ENCODE measurements at regions not wholly inside any gene's neighbourhood (a gene's known extent, or its start where the extent isn't known, plus 50 kb on each side); places are given as distances from the start of the nearest gene placed in this dataset.

DNA sequence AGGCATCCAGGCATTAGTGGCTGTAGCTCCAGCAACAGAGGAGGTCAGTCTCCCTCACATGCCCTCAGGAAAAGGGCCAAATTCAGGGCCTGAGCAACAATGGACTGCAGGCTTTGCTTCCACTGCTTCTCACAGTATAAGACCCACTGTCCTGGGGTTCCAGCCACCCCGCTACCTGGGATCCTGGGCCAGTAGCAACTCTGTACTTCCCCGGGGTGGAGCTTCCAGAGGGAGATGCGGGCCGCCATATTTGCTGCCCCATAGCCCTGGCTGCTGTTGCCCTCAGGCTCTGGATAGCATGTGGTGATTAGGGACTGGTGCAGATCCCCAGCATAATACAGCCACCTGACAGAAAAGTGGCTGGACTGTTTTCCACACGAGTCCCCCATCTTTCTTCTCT lies 201.1 kb upstream of the POGK start:
- TF ChIP-seq, protein P1, sequence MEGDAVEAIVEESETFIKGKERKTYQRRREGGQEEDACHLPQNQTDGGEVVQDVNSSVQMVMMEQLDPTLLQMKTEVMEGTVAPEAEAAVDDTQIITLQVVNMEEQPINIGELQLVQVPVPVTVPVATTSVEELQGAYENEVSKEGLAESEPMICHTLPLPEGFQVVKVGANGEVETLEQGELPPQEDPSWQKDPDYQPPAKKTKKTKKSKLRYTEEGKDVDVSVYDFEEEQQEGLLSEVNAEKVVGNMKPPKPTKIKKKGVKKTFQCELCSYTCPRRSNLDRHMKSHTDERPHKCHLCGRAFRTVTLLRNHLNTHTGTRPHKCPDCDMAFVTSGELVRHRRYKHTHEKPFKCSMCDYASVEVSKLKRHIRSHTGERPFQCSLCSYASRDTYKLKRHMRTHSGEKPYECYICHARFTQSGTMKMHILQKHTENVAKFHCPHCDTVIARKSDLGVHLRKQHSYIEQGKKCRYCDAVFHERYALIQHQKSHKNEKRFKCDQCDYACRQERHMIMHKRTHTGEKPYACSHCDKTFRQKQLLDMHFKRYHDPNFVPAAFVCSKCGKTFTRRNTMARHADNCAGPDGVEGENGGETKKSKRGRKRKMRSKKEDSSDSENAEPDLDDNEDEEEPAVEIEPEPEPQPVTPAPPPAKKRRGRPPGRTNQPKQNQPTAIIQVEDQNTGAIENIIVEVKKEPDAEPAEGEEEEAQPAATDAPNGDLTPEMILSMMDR (IDR thresholded peaks at IDR 0.05; ENCODE audit: poor library complexity, severe bottlenecking) = no peak
- no peak for TF ChIP-seq MXI1 (conservative IDR thresholded peaks at IDR 0.05; ENCODE audit: poor library complexity, severe bottlenecking)

Measured in neural cell (in vitro differentiated cells).